ENCODE measurements at regions not wholly inside any gene's neighbourhood (a gene's known extent, or its start where the extent isn't known, plus 50 kb on each side); places are given as distances from the start of the nearest gene placed in this dataset.

- no peak for DNase-seq (ENCODE audit: low read depth)
- TF ChIP-seq CTCF (IDR thresholded peaks at IDR 0.05; ENCODE audit: low read depth, low read length, missing control alignments), result no peak
- H3K4me3 ChIP-seq (ENCODE audit: low read depth, low read length), result no peak overlapping the region
Measured at GRCh38 chr1:56267611-56268010, 311.8 kb downstream of the PLPP3 start.

GRCh38 chr1:56266359-56266758 lies 313.0 kb downstream of the PLPP3 start:
- no peak for DNase-seq (ENCODE audit: low read depth)
- H3K4me3 ChIP-seq (ENCODE audit: low read depth, low read length), result no peak overlapping the region
- no peak for TF ChIP-seq CTCF (IDR thresholded peaks at IDR 0.05; ENCODE audit: low read depth, low read length, missing control alignments)

- no peak for DNase-seq (ENCODE audit: low read depth)
- H3K4me3 ChIP-seq (ENCODE audit: low read depth, low read length), result no peak overlapping the region
- TF ChIP-seq CTCF (IDR thresholded peaks at IDR 0.05; ENCODE audit: low read depth, low read length, missing control alignments), result no peak
Measured at GRCh38 chr1:56265216-56265615, 314.1 kb downstream of the PLPP3 start.

- TF ChIP-seq CTCF (IDR thresholded peaks at IDR 0.05; ENCODE audit: low read depth, low read length, missing control alignments), result no peak
- DNase-seq (ENCODE audit: low read depth), result no peak
- no peak overlapping the region for H3K4me3 ChIP-seq (ENCODE audit: low read depth, low read length)
Measured at GRCh38 chr1:56263908-56264307, 315.5 kb downstream of the PLPP3 start.

GRCh38 chr1:56258371-56258770 lies 321.0 kb downstream of the PLPP3 start:
- no peak overlapping the region for H3K4me3 ChIP-seq (ENCODE audit: low read depth, low read length)
- no peak for DNase-seq (ENCODE audit: low read depth)
- no peak for TF ChIP-seq CTCF (IDR thresholded peaks at IDR 0.05; ENCODE audit: low read depth, low read length, missing control alignments)

GRCh38 chr1:56257726-56258125 lies 321.6 kb downstream of the PLPP3 start:
- DNase-seq (ENCODE audit: low read depth), result no peak
- TF ChIP-seq CTCF (IDR thresholded peaks at IDR 0.05; ENCODE audit: low read depth, low read length, missing control alignments), result no peak
- no peak overlapping the region for H3K4me3 ChIP-seq (ENCODE audit: low read depth, low read length)

- H3K4me3 ChIP-seq (ENCODE audit: low read depth, low read length), result no peak overlapping the region
- no peak for DNase-seq (ENCODE audit: low read depth)
- TF ChIP-seq CTCF (IDR thresholded peaks at IDR 0.05; ENCODE audit: low read depth, low read length, missing control alignments), result no peak
Measured at GRCh38 chr1:56256153-56257000, 323.0 kb downstream of the PLPP3 start.

Measured in GM12864 (cell line).